ENCODE measurements at regions not wholly inside any gene's neighbourhood (a gene's known extent, or its start where the extent isn't known, plus 50 kb on each side); places are given as distances from the start of the nearest gene placed in this dataset.

- H3K27ac Mint-ChIP-seq = no peak overlapping the region
- H3K4me1 Mint-ChIP-seq (ENCODE audit: low read depth) = no peaks in the 10 kb centered on the region
- H3K9me3 Mint-ChIP-seq = no peaks in the 10 kb centered on the region
- no peaks in the 10 kb centered on the region for H3K36me3 Mint-ChIP-seq (ENCODE audit: low read depth)
- intact Hi-C loops (cut with micrococcal nuclease) = loop anchor here (10.0 kb wide), 1 partner anchor 1672 kb away; no protein-coding TSS in a partner anchor
- no peak overlapping the region for H3K4me3 Mint-ChIP-seq
- H3K27me3 Mint-ChIP-seq = no peaks in the 10 kb centered on the region
Observed at GRCh38 chr14:42222924-42223471, 616.3 kb downstream of the LRFN5 start.

GRCh38 chr14:42214981-42215491 is 608.4 kb downstream of the LRFN5 start:
- no peaks in the 10 kb centered on the region for H3K36me3 Mint-ChIP-seq (ENCODE audit: low read depth)
- intact Hi-C loops (cut with micrococcal nuclease) = no loop called here
- no peaks in the 10 kb centered on the region for H3K27me3 Mint-ChIP-seq
- H3K27ac Mint-ChIP-seq = no peak overlapping the region
- H3K4me3 Mint-ChIP-seq = no peak overlapping the region
- H3K4me1 Mint-ChIP-seq (ENCODE audit: low read depth) = no peaks in the 10 kb centered on the region
- H3K9me3 Mint-ChIP-seq = no peaks in the 10 kb centered on the region

GRCh38 chr14:42200957-42201356 is 594.3 kb downstream of the LRFN5 start:
- Mint-ChIP-seq H3K36me3 (ENCODE audit: low read depth) (no peaks in the 10 kb centered on the region), H3K27ac (no peak overlapping the region), H3K4me1 (ENCODE audit: low read depth) (no peaks in the 10 kb centered on the region), H3K4me3 (no peak overlapping the region), H3K27me3 (no peaks in the 10 kb centered on the region), H3K9me3 (no peaks in the 10 kb centered on the region)
- intact Hi-C loops (cut with micrococcal nuclease) = no loop called here

- H3K4me3 Mint-ChIP-seq = no peak overlapping the region
- H3K9me3 Mint-ChIP-seq = no peaks in the 10 kb centered on the region
- no peaks in the 10 kb centered on the region for H3K36me3 Mint-ChIP-seq (ENCODE audit: low read depth)
- H3K27me3 Mint-ChIP-seq = no peaks in the 10 kb centered on the region
- intact Hi-C loops (cut with micrococcal nuclease) = no loop called here
- H3K27ac Mint-ChIP-seq = no peak overlapping the region
- no peaks in the 10 kb centered on the region for H3K4me1 Mint-ChIP-seq (ENCODE audit: low read depth)
Observed at GRCh38 chr14:42198010-42198409, 591.3 kb downstream of the LRFN5 start.

GRCh38 chr14:42192738-42193653 is 586.3 kb downstream of the LRFN5 start:
- Mint-ChIP-seq H3K36me3 (ENCODE audit: low read depth) (no peaks in the 10 kb centered on the region), H3K9me3 (no peaks in the 10 kb centered on the region), H3K27me3 (peaks cover 1% of the 10 kb centered on the region), H3K4me3 (no peak overlapping the region), H3K27ac (no peak overlapping the region), H3K4me1 (ENCODE audit: low read depth) (no peaks in the 10 kb centered on the region)
- intact Hi-C loops (cut with micrococcal nuclease) = no loop called here

GRCh38 chr14:42190744-42191143 is 584.1 kb downstream of the LRFN5 start:
- Mint-ChIP-seq H3K9me3 (no peaks in the 10 kb centered on the region), H3K4me1 (ENCODE audit: low read depth) (no peaks in the 10 kb centered on the region), H3K36me3 (ENCODE audit: low read depth) (no peaks in the 10 kb centered on the region), H3K4me3 (no peak overlapping the region), H3K27me3 (peaks cover 1% of the 10 kb centered on the region), H3K27ac (no peak overlapping the region)
- intact Hi-C loops (cut with micrococcal nuclease) = no loop called here

GRCh38 chr14:42187846-42188245 is 581.2 kb downstream of the LRFN5 start:
- Mint-ChIP-seq H3K36me3 (ENCODE audit: low read depth) (no peaks in the 10 kb centered on the region), H3K27me3 (peaks cover 1% of the 10 kb centered on the region), H3K9me3 (no peaks in the 10 kb centered on the region), H3K27ac (no peak overlapping the region), H3K4me3 (no peak overlapping the region), H3K4me1 (ENCODE audit: low read depth) (no peaks in the 10 kb centered on the region)
- intact Hi-C loops (cut with micrococcal nuclease) = no loop called here

GRCh38 chr14:42185718-42186117 is 579.0 kb downstream of the LRFN5 start:
- Mint-ChIP-seq H3K4me1 (ENCODE audit: low read depth) (no peaks in the 10 kb centered on the region), H3K4me3 (no peak overlapping the region), H3K9me3 (no peaks in the 10 kb centered on the region), H3K27me3 (peaks cover 1% of the 10 kb centered on the region), H3K27ac (no peak overlapping the region), H3K36me3 (ENCODE audit: low read depth) (no peaks in the 10 kb centered on the region)
- intact Hi-C loops (cut with micrococcal nuclease) = no loop called here

- Mint-ChIP-seq H3K27ac (no peak overlapping the region), H3K4me3 (no peak overlapping the region), H3K9me3 (peaks cover 27% of the 10 kb centered on the region), H3K36me3 (ENCODE audit: low read depth) (no peaks in the 10 kb centered on the region), H3K27me3 (no peaks in the 10 kb centered on the region), H3K4me1 (ENCODE audit: low read depth) (no peaks in the 10 kb centered on the region)
- intact Hi-C loops (cut with micrococcal nuclease) = no loop called here
Observed at GRCh38 chr14:42174357-42174756, 567.7 kb downstream of the LRFN5 start.

- intact Hi-C loops (cut with micrococcal nuclease) = no loop called here
- peaks cover 36% of the 10 kb centered on the region for H3K9me3 Mint-ChIP-seq
- no peak overlapping the region for H3K27ac Mint-ChIP-seq
- H3K4me3 Mint-ChIP-seq = no peak overlapping the region
- H3K36me3 Mint-ChIP-seq (ENCODE audit: low read depth) = no peaks in the 10 kb centered on the region
- H3K27me3 Mint-ChIP-seq = no peaks in the 10 kb centered on the region
- no peaks in the 10 kb centered on the region for H3K4me1 Mint-ChIP-seq (ENCODE audit: low read depth)
Observed at GRCh38 chr14:42173206-42173605, 566.5 kb downstream of the LRFN5 start.

- intact Hi-C loops (cut with micrococcal nuclease) = no loop called here
- H3K9me3 Mint-ChIP-seq = peaks cover 43% of the 10 kb centered on the region
- H3K4me3 Mint-ChIP-seq = no peak overlapping the region
- H3K4me1 Mint-ChIP-seq (ENCODE audit: low read depth) = no peaks in the 10 kb centered on the region
- H3K36me3 Mint-ChIP-seq (ENCODE audit: low read depth) = no peaks in the 10 kb centered on the region
- no peak overlapping the region for H3K27ac Mint-ChIP-seq
- H3K27me3 Mint-ChIP-seq = no peaks in the 10 kb centered on the region
Observed at GRCh38 chr14:42172304-42172703, 565.6 kb downstream of the LRFN5 start.

GRCh38 chr14:42163136-42163535 is 556.5 kb downstream of the LRFN5 start:
- Mint-ChIP-seq H3K4me3 (no peak overlapping the region), H3K27me3 (no peaks in the 10 kb centered on the region), H3K4me1 (ENCODE audit: low read depth) (no peaks in the 10 kb centered on the region), H3K27ac (no peak overlapping the region), H3K36me3 (ENCODE audit: low read depth) (no peaks in the 10 kb centered on the region), H3K9me3 (peaks cover 17% of the 10 kb centered on the region)
- intact Hi-C loops (cut with micrococcal nuclease) = no loop called here

GRCh38 chr14:42159138-42159537 is 552.5 kb downstream of the LRFN5 start:
- intact Hi-C loops (cut with micrococcal nuclease) = no loop called here
- Mint-ChIP-seq H3K36me3 (ENCODE audit: low read depth) (no peaks in the 10 kb centered on the region), H3K27me3 (no peaks in the 10 kb centered on the region), H3K27ac (no peak overlapping the region), H3K4me1 (ENCODE audit: low read depth) (no peaks in the 10 kb centered on the region), H3K4me3 (no peak overlapping the region), H3K9me3 (no peaks in the 10 kb centered on the region)

GRCh38 chr14:42149609-42150261 is 543.1 kb downstream of the LRFN5 start:
- H3K36me3 Mint-ChIP-seq (ENCODE audit: low read depth) = no peaks in the 10 kb centered on the region
- no peaks in the 10 kb centered on the region for H3K4me1 Mint-ChIP-seq (ENCODE audit: low read depth)
- intact Hi-C loops (cut with micrococcal nuclease) = no loop called here
- no peak overlapping the region for H3K4me3 Mint-ChIP-seq
- no peaks in the 10 kb centered on the region for H3K27me3 Mint-ChIP-seq
- H3K9me3 Mint-ChIP-seq = peaks cover 9% of the 10 kb centered on the region
- no peak overlapping the region for H3K27ac Mint-ChIP-seq

All from dendritic cell treated with granulocyte-macrophage colony-stimulating factor and Interleukin-4, amounts not matched to agents 40 ng/mL and 50 ng/mL, for 4 days (primary cell).